KG1 (cell line): ENCODE measurements at regions not wholly inside any gene's neighbourhood (a gene's known extent, or its start where the extent isn't known, plus 50 kb on each side); places are given as distances from the start of the nearest gene placed in this dataset.
"Not testable (repeated sequence)": the region's sequence is repeated elsewhere in the genome, so short reads cannot be mapped to it uniquely, and the experiment has no call there.

Source experiments
- DNase-seq: peaks from one replicate; lab custom pipeline; 2025; lab: John Stamatoyannopoulos, UW

- DNase-seq = no peak
These were observed 188.8 kb upstream of the GLRA1 start for GRCh38 chr5:152113401-152113800.

- no peak for DNase-seq
These were observed 182.6 kb upstream of the GLRA1 start for GRCh38 chr5:152107220-152107619.

GRCh38 chr5:152106571-152106970 is 181.9 kb upstream of the GLRA1 start:
- no peak for DNase-seq

DNA sequence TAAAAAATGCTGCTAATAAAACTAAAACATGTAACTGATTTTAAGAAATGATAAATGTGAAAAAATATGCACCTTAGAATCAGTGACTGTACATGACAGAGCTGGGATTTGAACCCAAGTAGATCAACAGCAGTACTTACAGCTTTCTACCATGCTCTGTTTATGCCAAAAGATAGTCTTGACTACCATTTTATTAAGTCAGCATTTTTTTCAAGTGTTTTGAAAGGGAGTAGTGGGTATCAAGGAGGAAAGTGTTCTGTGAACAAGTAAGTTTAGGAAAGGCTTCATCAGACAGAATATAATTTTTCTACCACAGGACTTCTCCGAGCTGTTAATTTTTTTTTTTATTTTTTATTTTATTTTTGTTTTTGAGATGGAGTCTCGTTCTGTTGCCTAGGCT is 180.4 kb upstream of the GLRA1 start:
- DNase-seq = no peak

DNA sequence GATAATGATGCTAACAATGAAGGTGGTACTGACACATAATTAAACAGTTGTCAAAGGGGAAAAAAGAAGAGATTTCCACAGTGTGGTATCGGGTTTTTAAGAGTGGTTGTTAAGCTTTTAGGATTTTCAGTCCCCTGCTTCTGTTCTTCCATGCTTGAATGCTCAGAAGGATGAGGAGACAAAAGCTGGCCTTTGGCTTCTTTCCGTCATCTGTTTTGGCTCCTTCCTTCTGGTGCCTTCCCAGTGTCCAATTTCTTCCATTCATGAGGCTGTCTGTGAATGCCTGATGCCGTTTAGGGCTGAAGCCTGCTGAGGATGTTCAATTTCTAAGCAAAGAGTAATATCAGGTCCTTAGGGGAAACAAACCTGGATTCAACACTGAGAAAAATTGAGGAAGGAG is 179.6 kb upstream of the GLRA1 start:
- no peak for DNase-seq

GRCh38 chr5:152102908-152103307 is 178.3 kb upstream of the GLRA1 start:
- DNase-seq = not testable (repeated sequence)

GRCh38 chr5:152102057-152102456 is 177.4 kb upstream of the GLRA1 start:
- DNase-seq = no peak

GRCh38 chr5:152100462-152100861 is 175.8 kb upstream of the GLRA1 start:
- DNase-seq = no peak

DNA sequence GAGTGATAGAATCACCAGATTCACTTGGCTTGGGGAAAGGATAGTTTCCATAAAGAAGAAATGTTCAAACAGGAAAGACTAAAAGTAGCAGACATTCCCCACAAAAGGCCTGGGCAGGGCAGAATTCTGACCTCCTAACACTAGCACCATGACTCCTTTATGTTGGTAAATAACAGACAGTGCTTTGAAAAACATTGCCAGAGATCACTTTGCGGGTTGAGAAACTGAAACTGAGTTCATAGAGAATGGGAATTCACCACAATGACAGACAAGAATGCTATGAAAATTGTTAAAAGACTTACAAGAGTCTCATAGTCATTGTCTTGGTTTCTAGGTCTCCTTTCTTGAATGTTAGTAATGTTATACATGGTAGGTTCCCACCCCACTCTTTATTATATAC is 172.5 kb upstream of the GLRA1 start:
- no peak for DNase-seq

DNA sequence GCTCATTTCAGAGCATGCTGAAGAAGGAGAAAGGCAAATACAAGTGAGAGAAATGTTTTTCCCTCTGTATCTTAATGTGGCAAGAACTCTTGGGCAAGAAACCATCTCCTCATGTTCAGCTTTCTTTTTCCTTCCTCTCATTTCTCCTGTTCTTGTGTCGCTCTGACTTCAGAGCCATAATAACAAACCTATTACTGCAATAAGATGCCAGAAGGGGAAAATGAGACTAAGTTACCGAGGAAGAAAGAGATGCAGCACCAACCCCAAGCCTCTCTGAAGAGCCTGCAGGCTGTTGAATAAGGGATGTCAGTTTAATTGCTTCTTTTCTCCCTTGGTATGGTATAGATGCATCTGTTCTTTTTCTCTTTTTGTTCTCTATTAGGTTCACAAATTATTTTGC is 170.1 kb upstream of the GLRA1 start:
- no peak for DNase-seq

- DNase-seq = no peak
These were observed 169.4 kb upstream of the GLRA1 start for GRCh38 chr5:152094060-152094459.

GRCh38 chr5:152092580-152092979 is 167.9 kb upstream of the GLRA1 start:
- no peak for DNase-seq

- DNase-seq = no peak
These were observed 165.0 kb upstream of the GLRA1 start for GRCh38 chr5:152089644-152090043.

GRCh38 chr5:152086668-152087067 is 162.0 kb upstream of the GLRA1 start:
- no peak for DNase-seq

GRCh38 chr5:152084476-152084875 is 159.8 kb upstream of the GLRA1 start:
- no peak for DNase-seq

- DNase-seq = no peak
These were observed 158.6 kb upstream of the GLRA1 start for GRCh38 chr5:152083231-152083630.

GRCh38 chr5:152072091-152072490 is 147.4 kb upstream of the GLRA1 start:
- DNase-seq = no peak

DNA sequence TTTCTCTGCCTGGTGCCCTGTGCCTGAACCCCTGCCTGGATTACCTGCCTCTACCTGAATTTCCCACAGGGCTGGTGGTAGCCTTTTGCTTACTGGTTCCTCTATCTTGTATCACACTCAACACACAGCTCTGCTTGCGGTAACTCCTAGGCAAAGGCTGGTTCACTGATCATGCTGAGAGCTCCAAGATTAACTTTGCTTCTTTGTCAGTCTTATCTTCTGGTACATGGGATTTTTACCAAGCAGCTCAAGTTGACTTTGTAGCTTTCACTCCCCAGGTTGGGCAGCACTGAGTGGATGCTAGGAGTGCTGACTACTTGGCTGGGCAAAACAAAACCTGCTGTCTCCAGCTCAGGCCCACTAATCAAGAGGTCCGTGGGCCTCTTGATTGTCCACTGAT is 145.9 kb upstream of the GLRA1 start:
- no peak for DNase-seq

DNA sequence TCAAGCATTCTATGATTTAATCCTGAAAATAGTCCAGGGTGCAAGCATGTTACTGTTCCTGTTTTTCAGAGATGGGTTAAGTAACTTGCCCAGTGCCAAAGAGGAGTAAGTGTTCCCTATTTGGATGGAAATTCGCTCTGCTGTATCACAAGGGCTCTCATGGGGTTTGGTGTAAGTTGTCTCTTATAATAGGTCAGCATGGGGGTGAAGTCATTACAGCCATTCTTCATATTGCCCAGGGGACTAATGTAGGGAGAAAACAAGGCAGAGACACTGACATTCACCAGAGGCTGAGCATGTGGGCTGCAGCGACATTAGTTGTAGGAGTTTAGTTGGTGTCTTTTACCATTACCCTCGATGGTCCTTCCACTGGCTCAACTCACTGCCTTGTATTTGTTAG is 142.1 kb upstream of the GLRA1 start:
- no peak for DNase-seq

- DNase-seq = no peak
These were observed 138.4 kb upstream of the GLRA1 start for GRCh38 chr5:152063004-152063403.

GRCh38 chr5:152061095-152061494 is 136.4 kb upstream of the GLRA1 start:
- no peak for DNase-seq

GRCh38 chr5:152058267-152058666 is 133.6 kb upstream of the GLRA1 start:
- no peak for DNase-seq

DNA sequence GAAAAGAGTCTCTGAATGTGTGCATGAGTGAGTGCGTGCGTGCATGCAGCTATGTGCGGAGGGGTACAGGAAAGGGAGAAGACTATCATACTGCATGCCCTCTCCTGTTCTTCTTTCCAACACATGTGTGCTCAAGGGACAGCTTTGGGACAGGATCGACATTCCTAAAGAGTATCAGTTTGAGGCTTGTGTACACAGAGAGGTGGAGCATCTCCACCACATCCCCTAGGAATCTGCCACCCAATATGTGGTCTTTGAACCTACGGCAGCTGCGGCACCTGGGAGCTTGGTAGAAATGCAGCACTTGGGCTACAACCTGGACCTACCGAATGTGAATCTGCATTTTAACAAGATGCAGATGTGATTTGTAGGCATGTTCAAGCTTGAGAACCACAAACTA is 132.3 kb upstream of the GLRA1 start:
- no peak for DNase-seq

DNA sequence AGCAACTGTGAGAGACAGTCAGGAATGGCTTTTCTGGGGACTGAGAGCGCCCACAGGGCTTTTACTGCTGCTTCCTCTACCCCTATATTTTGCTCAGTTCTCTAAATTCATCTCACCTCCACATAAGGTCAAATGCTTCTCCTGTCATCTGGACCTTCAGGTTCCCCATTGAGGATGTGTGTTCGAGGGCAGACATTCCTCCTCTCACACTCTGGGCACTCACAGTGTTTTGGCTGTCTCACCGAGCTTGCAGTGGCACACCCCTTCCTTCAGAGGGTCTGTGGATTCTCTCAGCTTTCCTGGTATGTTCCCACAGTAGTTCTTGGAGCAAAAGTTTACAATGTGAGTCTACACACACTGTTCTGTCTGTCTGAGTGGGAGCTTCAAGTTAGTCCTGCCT is 127.8 kb upstream of the GLRA1 start:
- no peak for DNase-seq
